Neuronal stem cell (in vitro differentiated cells): ENCODE measurements at regions not wholly inside any gene's neighbourhood (a gene's known extent, or its start where the extent isn't known, plus 50 kb on each side); places are given as distances from the start of the nearest gene placed in this dataset.

Experiments
- DNase-seq: peaks from one replicate; pipeline ENCODE4 v3.0.0-alpha.2; 2013; ENCODE audit warnings: low spot score
- H2AFZ ChIP-seq: one replicate; pipeline ENCODE4 v1.6.1; 2013; ENCODE audit warnings: mild to moderate bottlenecking, low read length, inconsistent platforms
- H2AK5ac ChIP-seq: 2 replicates; pipeline ENCODE4 v1.6.1; 2013; ENCODE audit warnings: low read depth, mild to moderate bottlenecking, inconsistent platforms, low read length, moderate library complexity, mixed read lengths
- H2BK120ac ChIP-seq: 2 replicates; pipeline ENCODE4 v1.6.1; 2013; ENCODE audit warnings: low read depth, mild to moderate bottlenecking, inconsistent platforms, low read length, moderate library complexity, mixed read lengths
- H2BK12ac ChIP-seq: one replicate; pipeline ENCODE4 v1.6.1; 2013; ENCODE audit warnings: low read length, inconsistent platforms
- H2BK15ac ChIP-seq: 2 replicates; pipeline ENCODE4 v1.6.1; 2013; ENCODE audit warnings: mild to moderate bottlenecking, low read length, inconsistent platforms, mixed read lengths
- H2BK5ac ChIP-seq: one replicate; pipeline ENCODE4 v1.6.1; 2013; ENCODE audit warnings: inconsistent platforms, mild to moderate bottlenecking, low read length, moderate library complexity
- H3K14ac ChIP-seq: one replicate; pipeline ENCODE4 v1.6.1; 2013; ENCODE audit warnings: low read length, inconsistent platforms
- H3K18ac ChIP-seq: 2 replicates; pipeline ENCODE4 v1.6.1; 2013; ENCODE audit warnings: low read length, inconsistent platforms
- H3K23ac ChIP-seq: 2 replicates; pipeline ENCODE4 v1.6.1; 2013; ENCODE audit warnings: low read depth, mild to moderate bottlenecking, mixed read lengths, low read length, inconsistent platforms; ENCODE audit not compliant: poor library complexity
- H3K27ac ChIP-seq: replicated peaks from 3 replicates; pipeline ENCODE4 v1.5.1; 2013; ENCODE audit warnings: low read length, inconsistent platforms
- H3K27me3 ChIP-seq, 3 experiments: 2 replicates each; pipeline ENCODE4 v1.6.1; 2013; ENCODE audit warnings: low read length in 3 of 3, mild to moderate bottlenecking in 2 of 3, inconsistent platforms in 1 of 3, low read depth in 1 of 3, mixed read lengths in 1 of 3, moderate library complexity in 1 of 3; ENCODE audit not compliant: control insufficient read depth in 3 of 3, insufficient read depth in 3 of 3
- H3K36me3 ChIP-seq, 2 donors: replicated peaks in 1 of 2; 2 replicates each; pipeline ENCODE4 v1.6.1; 2013; ENCODE audit warnings: low read length in 2 of 2; ENCODE audit not compliant: control insufficient read depth in 2 of 2, insufficient read depth in 2 of 2
- H3K4ac ChIP-seq: 2 replicates; pipeline ENCODE4 v1.6.1; 2013; ENCODE audit warnings: inconsistent platforms, mild to moderate bottlenecking, low read length, moderate library complexity
- H3K4me1 ChIP-seq, 2 donors: 1 replicate in 1 of 2; 2 replicates in 1 of 2; pipeline ENCODE4 v1.6.1; 2013; ENCODE audit warnings: low read length in 2 of 2, low read depth in 1 of 2; ENCODE audit not compliant: control insufficient read depth in 2 of 2, insufficient read depth in 1 of 2
- H3K4me2 ChIP-seq: one replicate; pipeline ENCODE4 v1.6.1; 2013; ENCODE audit warnings: mild to moderate bottlenecking, low read length, inconsistent platforms; ENCODE audit not compliant: insufficient read depth, poor library complexity, severe bottlenecking
- H3K4me3 ChIP-seq, 2 donors: 2 replicates each; pipeline ENCODE4 v1.5.1; 2013; ENCODE audit warnings: low read length in 2 of 2, mild to moderate bottlenecking in 2 of 2, inconsistent platforms in 1 of 2, moderate library complexity in 1 of 2
- H3K79me1 ChIP-seq: one replicate; pipeline ENCODE4 v1.6.1; 2013; ENCODE audit warnings: low read depth, mild to moderate bottlenecking, inconsistent platforms, low read length, moderate library complexity
- H3K9ac ChIP-seq: one replicate; pipeline ENCODE4 v1.6.1; 2013; ENCODE audit warnings: mild to moderate bottlenecking, low read depth, low read length, inconsistent platforms; ENCODE audit not compliant: poor library complexity
- H3K9me3 ChIP-seq, 2 donors: replicated peaks in 1 of 2; 2 replicates each; pipeline versions ENCODE3 to v1.6.1; 2013; ENCODE audit warnings: low read length in 2 of 2, mild to moderate bottlenecking in 2 of 2, inconsistent platforms in 1 of 2, low read depth in 1 of 2, mixed read lengths in 1 of 2, moderate library complexity in 1 of 2; ENCODE audit not compliant: control insufficient read depth in 2 of 2, insufficient read depth in 1 of 2
- H4K8ac ChIP-seq: one replicate; pipeline ENCODE4 v1.6.1; 2013; ENCODE audit warnings: low read depth, mild to moderate bottlenecking, inconsistent platforms, low read length, moderate library complexity
- H4K91ac ChIP-seq: one replicate; pipeline ENCODE4 v1.6.1; 2013; ENCODE audit warnings: low read length, low read depth, mild to moderate bottlenecking, inconsistent platforms; ENCODE audit not compliant: poor library complexity
- WGBS, 2 donors: extraction: QIAGEN DNeasy Blood & Tissue Kit; methylation state at CpG; one replicate each; pipeline ENCODE4 v1.1.7; 2013; ENCODE audit warnings: missing lambda C conversion rate in 2 of 2, mixed read lengths in 1 of 2; ENCODE audit not compliant: insufficient read length in 2 of 2, insufficient replicate concordance in 1 of 2; ENCODE audit errors: extremely low coverage in 2 of 2; 5-methylcytosine and 5-hydroxymethylcytosine counted together

DNA sequence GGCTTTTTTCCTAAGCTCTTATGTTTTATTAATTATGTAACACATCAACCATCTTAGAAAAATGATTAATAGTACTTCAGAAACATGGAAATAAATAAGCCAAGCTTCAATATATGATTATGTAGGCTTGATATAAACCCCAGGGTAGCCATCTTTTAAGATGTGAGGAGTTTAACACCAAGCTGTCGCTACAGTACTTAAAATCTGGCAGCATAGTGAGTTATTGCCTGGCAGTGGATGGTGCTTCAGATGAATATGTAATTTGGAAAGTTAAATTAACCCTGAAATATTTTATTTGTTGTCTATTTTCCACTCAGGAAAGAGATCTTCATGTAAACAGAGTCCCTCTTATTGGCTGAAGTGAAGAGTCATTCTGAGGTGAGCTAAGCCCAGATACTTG lies 339.0 kb upstream of the ZFP64 start:
- Histone ChIP-seq H2BK5ac (no peak overlapping the region), H3K27ac (no peak overlapping the region), H4K91ac (no peak overlapping the region), H3K18ac (no peak overlapping the region), H2BK120ac (no peak overlapping the region), H3K4me2 (no peak overlapping the region), H3K4me3 (no peak overlapping the region), H3K14ac (no peak overlapping the region), H2BK15ac (no peak overlapping the region), H3K9me3 (no peaks in the 10 kb centered on the region), H3K9ac (no peak overlapping the region), H2BK12ac (no peak overlapping the region), H2AFZ (no peak overlapping the region), H3K4me1 (no peaks in the 10 kb centered on the region), H4K8ac (no peak overlapping the region), H3K36me3 (no peaks in the 10 kb centered on the region), H3K4ac (no peak overlapping the region), H3K27me3 (no peaks in the 10 kb centered on the region), H3K79me1 (no peaks in the 10 kb centered on the region), H3K23ac (no peak overlapping the region), H2AK5ac (no peak overlapping the region)
- no CpG with 5 or more reads among the region's 1 CpG for WGBS, 2 donors
- no peak for DNase-seq

- H2BK5ac ChIP-seq = no peak overlapping the region
- no peak overlapping the region for H3K4ac ChIP-seq
- no peak overlapping the region for H3K4me2 ChIP-seq
- no peak overlapping the region for H2AFZ ChIP-seq
- H3K23ac ChIP-seq = no peak overlapping the region
- H4K8ac ChIP-seq = no peak overlapping the region
- DNase-seq = no peak
- no peaks in the 10 kb centered on the region for H3K4me1 ChIP-seq
- H3K79me1 ChIP-seq = no peaks in the 10 kb centered on the region
- no peak overlapping the region for H2AK5ac ChIP-seq
- H3K27me3 ChIP-seq = no peaks in the 10 kb centered on the region
- no peak overlapping the region for H3K9ac ChIP-seq
- no peak overlapping the region for H3K18ac ChIP-seq
- no peak overlapping the region for H2BK120ac ChIP-seq
- no peaks in the 10 kb centered on the region for H3K9me3 ChIP-seq
- no peak overlapping the region for H3K27ac ChIP-seq
- no peak overlapping the region for H2BK12ac ChIP-seq
- no CpG with 5 or more reads among the region's 7 CpGs for WGBS, 2 donors
- no peaks in the 10 kb centered on the region for H3K36me3 ChIP-seq
- no peak overlapping the region for H4K91ac ChIP-seq
- H2BK15ac ChIP-seq = no peak overlapping the region
- no peak overlapping the region for H3K14ac ChIP-seq
- no peak overlapping the region for H3K4me3 ChIP-seq
Measured at GRCh38 chr20:52529826-52530225, 338.2 kb upstream of the ZFP64 start.

DNA sequence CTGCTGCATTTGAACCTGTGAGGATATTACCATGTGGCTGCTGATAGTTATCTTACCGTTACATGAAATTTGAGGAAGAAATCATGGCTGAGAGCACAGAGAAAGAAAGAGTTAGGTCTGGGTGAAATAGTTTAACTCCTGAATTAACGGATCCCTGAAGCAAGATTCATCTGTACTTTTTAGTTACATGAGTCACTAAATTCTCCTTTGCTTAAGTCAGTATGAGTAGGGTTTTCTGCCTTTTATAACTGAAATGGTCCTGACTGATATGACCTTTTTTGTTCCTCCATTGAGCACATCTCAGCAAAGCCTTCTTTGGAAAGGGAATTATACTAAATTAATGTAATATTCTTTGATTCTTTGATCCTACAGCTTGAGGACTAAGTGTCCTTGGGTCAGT lies 333.3 kb upstream of the ZFP64 start:
- H2AFZ ChIP-seq = no peak overlapping the region
- no peak for DNase-seq
- no peak overlapping the region for H3K4me2 ChIP-seq
- no peak overlapping the region for H3K14ac ChIP-seq
- H2BK12ac ChIP-seq = no peak overlapping the region
- H3K9ac ChIP-seq = no peak overlapping the region
- no peak overlapping the region for H3K18ac ChIP-seq
- H4K91ac ChIP-seq = no peak overlapping the region
- H3K9me3 ChIP-seq = peaks cover 0 to 13% of the 10 kb centered on the region in 2 donors
- no peaks in the 10 kb centered on the region for H3K4me1 ChIP-seq
- no peaks in the 10 kb centered on the region for H3K79me1 ChIP-seq
- no peak overlapping the region for H3K23ac ChIP-seq
- no peak overlapping the region for H3K4me3 ChIP-seq
- H2BK15ac ChIP-seq = no peak overlapping the region
- no peak overlapping the region for H2BK5ac ChIP-seq
- H3K36me3 ChIP-seq = no peaks in the 10 kb centered on the region
- H3K4ac ChIP-seq = no peak overlapping the region
- no peak overlapping the region for H2BK120ac ChIP-seq
- H3K27ac ChIP-seq = no peak overlapping the region
- no peak overlapping the region for H4K8ac ChIP-seq
- WGBS, 2 donors = no CpG with 5 or more reads among the region's 2 CpGs
- H3K27me3 ChIP-seq = no peaks in the 10 kb centered on the region
- no peak overlapping the region for H2AK5ac ChIP-seq

DNA sequence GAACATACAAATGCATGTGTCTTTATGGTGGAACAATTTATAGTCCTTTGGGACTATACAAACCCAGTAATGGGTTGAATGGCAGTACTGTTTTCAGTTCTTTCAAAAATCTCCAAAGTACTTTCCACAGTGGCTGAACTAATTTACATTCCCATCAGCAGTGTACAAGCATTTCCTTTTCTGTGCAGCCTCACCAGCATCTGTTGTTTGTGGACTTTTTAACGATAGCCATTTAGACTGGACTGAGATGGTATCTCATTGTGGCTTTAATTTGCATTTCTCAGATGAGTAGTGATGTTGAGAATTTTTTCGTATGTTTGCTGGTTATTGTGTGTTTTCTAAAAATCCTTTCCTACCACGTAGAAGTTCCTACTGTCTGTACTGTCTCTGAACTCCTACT lies 327.2 kb upstream of the ZFP64 start:
- Histone ChIP-seq H3K14ac (no peak overlapping the region), H3K23ac (no peak overlapping the region), H3K27me3 (no peaks in the 10 kb centered on the region), H3K79me1 (no peaks in the 10 kb centered on the region), H3K4me1 (peaks cover 0 to 4% of the 10 kb centered on the region in 2 donors), H3K18ac (no peak overlapping the region), H2BK5ac (no peak overlapping the region), H2BK15ac (no peak overlapping the region), H3K4me3 (no peak overlapping the region), H2AFZ (no peak overlapping the region), H4K8ac (no peak overlapping the region), H2AK5ac (no peak overlapping the region), H3K9ac (no peak overlapping the region), H2BK120ac (no peak overlapping the region), H2BK12ac (no peak overlapping the region), H3K27ac (no peak overlapping the region), H3K4ac (no peak overlapping the region), H3K36me3 (no peaks in the 10 kb centered on the region), H3K4me2 (no peak overlapping the region), H4K91ac (no peak overlapping the region), H3K9me3 (peaks cover 0 to 17% of the 10 kb centered on the region in 2 donors)
- no CpG with 5 or more reads among the region's 3 CpGs for WGBS, 2 donors
- no peak for DNase-seq
